Nephron (organoid): ENCODE measurements at regions not wholly inside any gene's neighbourhood (a gene's known extent, or its start where the extent isn't known, plus 50 kb on each side); places are given as distances from the start of the nearest gene placed in this dataset.

Source experiments
- H3K27ac Mint-ChIP-seq, 3 experiments: 2 replicates each; pipeline ENCODE4 v1.8.0; 2020; ENCODE audit warnings: mixed read lengths in 3 of 3, mild to moderate bottlenecking in 2 of 3, moderate library complexity in 1 of 3
- H3K27me3 Mint-ChIP-seq: 2 replicates; pipeline ENCODE4 v1.8.0; 2021; ENCODE audit warnings: low read depth, mild to moderate bottlenecking, moderate library complexity, mixed read lengths
- H3K36me3 Mint-ChIP-seq: 2 replicates; pipeline ENCODE4 v1.8.0; 2020; ENCODE audit warnings: low read depth, mixed read lengths
- H3K4me1 Mint-ChIP-seq: 2 replicates; pipeline ENCODE4 v1.8.0; 2020; ENCODE audit warnings: mixed read lengths
- H3K4me3 Mint-ChIP-seq, 3 experiments: 2 replicates each; pipeline ENCODE4 v1.8.0; 2020; ENCODE audit warnings: mild to moderate bottlenecking in 3 of 3, mixed read lengths in 3 of 3, moderate library complexity in 2 of 3
- H3K9me3 Mint-ChIP-seq: 2 replicates; pipeline ENCODE4 v1.8.0; 2020; ENCODE audit warnings: mixed read lengths
- CTCF ChIP-seq, 3 experiments: fragments of 200-600 bp; sonication (generic); IDR thresholded peaks; one replicate each; pipeline ENCODE4 v1.5.0; 2021; ENCODE audit warnings: antibody characterized with exemption in 3 of 3; ENCODE audit not compliant: unreplicated experiment in 3 of 3

GRCh38 chr1:118736322-118736721 lies 251.8 kb downstream of the TBX15 start:
- H3K4me3 Mint-ChIP-seq: no peak overlapping the region
- H3K4me1 Mint-ChIP-seq: peaks cover 34% of the 10 kb centered on the region
- H3K27me3 Mint-ChIP-seq: no peaks in the 10 kb centered on the region
- peaks cover 8% of the 10 kb centered on the region for H3K9me3 Mint-ChIP-seq
- H3K36me3 Mint-ChIP-seq: no peaks in the 10 kb centered on the region
- TF ChIP-seq CTCF (IDR thresholded peaks at IDR 0.05; ENCODE audit: unreplicated experiment in 3 of 3): no peak
- no peak overlapping the region for H3K27ac Mint-ChIP-seq

DNA sequence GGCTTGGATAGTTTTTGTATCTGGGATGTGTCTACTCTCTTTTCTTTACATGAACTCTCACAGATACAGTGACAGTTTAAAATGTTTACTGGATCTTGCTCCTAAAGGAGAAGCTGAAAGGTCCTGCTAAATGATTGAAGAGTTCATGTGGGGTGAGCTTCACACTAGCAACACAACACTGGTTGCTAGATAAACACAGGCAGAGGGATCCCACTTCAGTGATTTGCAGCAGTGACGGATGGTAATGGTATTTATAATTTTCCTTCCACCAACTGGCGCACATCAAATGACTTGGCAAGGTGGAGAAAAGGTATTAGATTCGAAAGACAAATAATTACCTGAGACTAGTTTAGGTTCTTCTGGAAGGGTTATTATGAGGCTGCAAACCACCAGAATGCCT lies 270.2 kb downstream of the TBX15 start:
- no peaks in the 10 kb centered on the region for H3K36me3 Mint-ChIP-seq
- TF ChIP-seq CTCF (IDR thresholded peaks at IDR 0.05; ENCODE audit: unreplicated experiment in 3 of 3): no peak
- no peaks in the 10 kb centered on the region for H3K27me3 Mint-ChIP-seq
- H3K4me3 Mint-ChIP-seq: no peak overlapping the region
- H3K27ac Mint-ChIP-seq: no peak overlapping the region
- no peaks in the 10 kb centered on the region for H3K4me1 Mint-ChIP-seq
- peaks cover 12% of the 10 kb centered on the region for H3K9me3 Mint-ChIP-seq

DNA sequence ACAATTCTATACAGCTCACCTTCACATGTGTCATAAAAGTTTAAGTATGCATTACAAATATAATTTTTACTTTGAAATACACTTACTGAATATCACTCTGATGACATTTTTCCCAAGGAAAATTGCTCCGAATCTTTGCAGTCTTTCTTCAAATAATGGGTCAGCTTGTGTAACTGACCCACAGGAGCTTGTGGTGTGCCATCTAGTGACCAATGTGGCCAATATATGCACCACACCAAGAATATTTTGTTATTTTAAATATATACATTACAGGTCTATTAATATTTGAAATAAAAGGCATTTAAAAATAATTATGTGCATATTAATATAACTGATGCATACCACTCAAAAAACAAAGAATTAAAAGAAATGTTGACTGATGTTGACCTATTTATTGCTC lies 271.4 kb downstream of the TBX15 start:
- Mint-ChIP-seq H3K36me3 (no peaks in the 10 kb centered on the region), H3K4me1 (no peaks in the 10 kb centered on the region), H3K27me3 (no peaks in the 10 kb centered on the region)

DNA sequence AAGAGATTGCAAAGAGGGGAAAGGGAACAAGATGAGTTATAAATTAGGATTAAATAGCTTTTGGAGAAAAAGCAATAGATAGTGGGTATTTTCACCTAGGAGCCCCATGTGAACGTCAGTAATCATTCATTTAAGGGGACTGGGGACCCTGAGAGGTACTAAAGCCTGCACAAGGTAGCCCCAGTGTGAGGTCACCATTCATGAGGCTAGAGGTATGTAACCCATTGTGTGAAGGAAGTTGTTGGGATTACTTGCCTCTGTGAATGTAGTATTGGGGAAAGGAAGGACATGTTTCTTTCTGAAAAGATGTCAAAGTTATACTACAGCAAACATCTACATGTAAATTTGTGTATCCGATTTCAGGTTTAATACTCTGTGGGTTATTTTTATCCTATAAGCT lies 276.8 kb downstream of the TBX15 start:
- H3K27me3 Mint-ChIP-seq: no peaks in the 10 kb centered on the region
- peaks cover 6% of the 10 kb centered on the region for H3K9me3 Mint-ChIP-seq
- H3K4me1 Mint-ChIP-seq: no peaks in the 10 kb centered on the region
- TF ChIP-seq CTCF (IDR thresholded peaks at IDR 0.05; ENCODE audit: unreplicated experiment in 3 of 3): no peak
- H3K27ac Mint-ChIP-seq: no peak overlapping the region
- H3K36me3 Mint-ChIP-seq: no peaks in the 10 kb centered on the region
- H3K4me3 Mint-ChIP-seq: no peak overlapping the region

More for the DNA sequence above, 271.4 kb downstream of the TBX15 start:
- H3K27ac Mint-ChIP-seq: no peak overlapping the region
- peaks cover 8% of the 10 kb centered on the region for H3K9me3 Mint-ChIP-seq
- no peak overlapping the region for H3K4me3 Mint-ChIP-seq
- TF ChIP-seq CTCF (IDR thresholded peaks at IDR 0.05; ENCODE audit: unreplicated experiment in 3 of 3): peak; percentile 30 to 40 (median 38)

GRCh38 chr1:118698911-118699310 lies 289.2 kb downstream of the TBX15 start:
- Mint-ChIP-seq H3K36me3 (no peaks in the 10 kb centered on the region), H3K4me3 (no peak overlapping the region), H3K4me1 (no peaks in the 10 kb centered on the region), H3K27ac (no peak overlapping the region), H3K9me3 (peaks cover 34% of the 10 kb centered on the region), H3K27me3 (no peaks in the 10 kb centered on the region)
- no peak for TF ChIP-seq CTCF (IDR thresholded peaks at IDR 0.05; ENCODE audit: unreplicated experiment in 3 of 3)

DNA sequence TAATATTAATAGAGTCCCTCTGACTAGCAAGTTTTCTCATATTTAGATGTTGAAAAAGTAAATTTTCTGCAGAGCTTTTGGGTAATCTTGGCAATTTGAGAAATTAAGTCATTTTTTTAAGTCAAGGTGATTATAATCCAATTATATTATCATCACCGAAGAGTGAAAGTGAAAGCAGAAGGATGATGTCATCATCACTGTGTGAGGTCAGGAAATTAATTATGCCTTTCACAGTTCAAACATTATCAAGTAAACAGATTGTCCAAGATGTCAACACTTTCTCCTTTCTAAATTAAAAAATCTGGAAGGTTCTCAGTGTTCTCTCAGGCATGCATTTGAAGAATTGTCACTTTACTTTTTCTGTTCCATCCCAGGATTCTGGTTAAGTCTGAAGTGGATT lies 296.0 kb downstream of the TBX15 start:
- Mint-ChIP-seq H3K36me3 (no peaks in the 10 kb centered on the region), H3K4me1 (no peaks in the 10 kb centered on the region), H3K9me3 (peaks cover 12% of the 10 kb centered on the region), H3K27ac (no peak overlapping the region), H3K27me3 (no peaks in the 10 kb centered on the region), H3K4me3 (no peak overlapping the region)
- TF ChIP-seq CTCF (IDR thresholded peaks at IDR 0.05; ENCODE audit: unreplicated experiment in 3 of 3): no peak
